GM18511 (cell line): ENCODE measurements at regions not wholly inside any gene's neighbourhood (a gene's known extent, or its start where the extent isn't known, plus 50 kb on each side); places are given as distances from the start of the nearest gene placed in this dataset.
"Not testable (repeated sequence)": the region's sequence is repeated elsewhere in the genome, so short reads cannot be mapped to it uniquely, and the experiment has no call there.

Experiments
- ATAC-seq: cut with Tn5 transposase; IDR thresholded peaks from one replicate; pipeline ENCODE4 v1.9.1; 2021; ENCODE audit warnings: mild to moderate bottlenecking, moderate library complexity; ENCODE audit not compliant: unreplicated experiment

GRCh38 chr12:9412459-9412858, 195.3 kb downstream of the KLRB1 start:
- ATAC-seq = not testable (repeated sequence)

GRCh38 chr12:9411616-9412268, 196.0 kb downstream of the KLRB1 start:
- ATAC-seq = not testable (repeated sequence)

- ATAC-seq = not testable (repeated sequence)
Observed at GRCh38 chr12:9407425-9407748, 199.2 kb upstream of the PZP start.

- ATAC-seq = no peak
Observed at GRCh38 chr12:9406564-9407424, 198.6 kb upstream of the PZP start.

GRCh38 chr12:9405886-9406563, 197.8 kb upstream of the PZP start:
- no peak for ATAC-seq

GRCh38 chr12:9404469-9405260, 196.5 kb upstream of the PZP start:
- no peak for ATAC-seq

- ATAC-seq = no peak
Observed at GRCh38 chr12:9404031-9404430, 195.8 kb upstream of the PZP start.

GRCh38 chr12:9402432-9403040, 194.3 kb upstream of the PZP start:
- not testable (repeated sequence) for ATAC-seq

- ATAC-seq = not testable (repeated sequence)
Observed at GRCh38 chr12:9396367-9396766, 188.2 kb upstream of the PZP start.

- ATAC-seq = not testable (repeated sequence)
Observed at GRCh38 chr12:9395220-9395619, 187.0 kb upstream of the PZP start.

GRCh38 chr12:9392842-9393241, 184.6 kb upstream of the PZP start:
- no peak for ATAC-seq

- ATAC-seq = no peak
Observed at GRCh38 chr12:9391815-9392214, 183.6 kb upstream of the PZP start.

GRCh38 chr12:9390761-9391160, 182.6 kb upstream of the PZP start:
- ATAC-seq = no peak

GRCh38 chr12:9389796-9390195, 181.6 kb upstream of the PZP start:
- no peak for ATAC-seq

GRCh38 chr12:9388379-9388778, 180.2 kb upstream of the PZP start:
- ATAC-seq = no peak

- ATAC-seq = no peak
Observed at GRCh38 chr12:9387450-9387849, 179.3 kb upstream of the PZP start.

GRCh38 chr12:9383585-9383984, 175.4 kb upstream of the PZP start:
- no peak for ATAC-seq

- no peak for ATAC-seq
Observed at GRCh38 chr12:9381619-9382018, 173.4 kb upstream of the PZP start.

- ATAC-seq = no peak
Observed at GRCh38 chr12:9380650-9381049, 172.5 kb upstream of the PZP start.

- no peak for ATAC-seq
Observed at GRCh38 chr12:9379023-9379742, 171.0 kb upstream of the PZP start.
